HepG2 (cell line): ENCODE measurements at regions not wholly inside any gene's neighbourhood (a gene's known extent, or its start where the extent isn't known, plus 50 kb on each side); places are given as distances from the start of the nearest gene placed in this dataset.
"Not testable (repeated sequence)": the region's sequence is repeated elsewhere in the genome, so short reads cannot be mapped to it uniquely, and the experiment has no call there.

ENCODE experiments used
- ATAC-seq: fragments of 200-7000 bp; cut with Tn5 transposase; 3 replicates; pipeline ENCODE4 v1.9.1; 2020; ENCODE audit warnings: mild to moderate bottlenecking, moderate library complexity
- BruUV-seq: library from RNA; stranded (reverse); fragments of 400-500 nt; replicated peaks from 2 replicates; lab custom pipeline; 2021; lab: Mats Ljungman, UMichigan
- CTCF ChIA-PET: fragments of 300-600 bp; formaldehyde crosslinking; extraction: SDS; loops from one replicate; lab custom pipeline; 2021; ENCODE audit warnings: low total read pairs, inconsistent platforms, low intra/inter-chr PET ratio; lab: Yijun Ruan, JAX
- POLR2A ChIA-PET: fragments of 350-600 bp; sonication (Branson Sonifier 250); formaldehyde crosslinking; loops from one replicate; lab custom pipeline; 2020; ENCODE audit warnings: antibody characterized with exemption, inconsistent platforms; lab: Yijun Ruan, JAX
- DNase-seq: peaks from one replicate; pipeline ENCODE4 v3.0.0-alpha.2; 2015; ENCODE audit warnings: low spot score
- FAIRE-seq: peaks from 3 replicates; lab custom pipeline; 2011; peaks lifted over from hg19 to GRCh38; lab: Jason Lieb, UNC
- H2AFZ ChIP-seq: one replicate; pipeline ENCODE4 v1.6.1; 2011; ENCODE audit warnings: low read length, inconsistent platforms
- H3K27ac ChIP-seq: fragments of 300-600 bp; 3 replicates; pipeline ENCODE4 v1.8.0; 2011; ENCODE audit warnings: mixed run types, mild to moderate bottlenecking, mixed read lengths, low read length, inconsistent platforms; ENCODE audit not compliant: insufficient read depth; ENCODE audit errors: extremely low read length
- H3K27me3 ChIP-seq, 2 experiments: fragments of 200-600 bp in 1 of 2; 2 replicates in 1 of 2; 3 replicates in 1 of 2; pipeline versions ENCODE4 v1.6.0 to v1.8.0; 2011; ENCODE audit warnings: low read length in 2 of 2, mild to moderate bottlenecking in 2 of 2, moderate library complexity in 2 of 2, inconsistent platforms in 1 of 2; ENCODE audit not compliant: insufficient read depth in 2 of 2, control insufficient read depth in 1 of 2
- H3K36me3 ChIP-seq, 2 experiments: fragments of 200-600 bp in 1 of 2; replicated peaks in 1 of 2; 2 replicates in 1 of 2; 3 replicates in 1 of 2; pipeline versions ENCODE4 v1.5.1 to v1.8.0; 2011; ENCODE audit warnings: low read length in 2 of 2, inconsistent platforms in 1 of 2; ENCODE audit not compliant: insufficient read depth in 2 of 2, control insufficient read depth in 1 of 2
- H3K4me1 ChIP-seq: 2 replicates; pipeline ENCODE4 v1.5.1; 2012; ENCODE audit warnings: low read length, inconsistent platforms; ENCODE audit not compliant: insufficient read depth
- H3K4me2 ChIP-seq: 2 replicates; pipeline ENCODE4 v1.6.0; 2011; ENCODE audit warnings: low read depth, low read length, inconsistent platforms
- H3K4me3 ChIP-seq, 3 experiments: fragments of 200-600 bp in 1 of 3; sonication (generic), shearing (Covaris generic) in 1 of 3; replicated peaks in 1 of 3; 2 replicates each; pipeline ENCODE4 v1.5.1; 2011 to 2016; ENCODE audit warnings: low read length in 3 of 3, inconsistent platforms in 2 of 3, low read depth in 2 of 3, mild to moderate bottlenecking in 2 of 3, control low read depth in 1 of 3, mixed read lengths in 1 of 3; ENCODE audit not compliant: insufficient read depth in 1 of 3
- H3K79me2 ChIP-seq: one replicate; pipeline ENCODE4 v1.6.1; 2011; ENCODE audit warnings: low read length, inconsistent platforms; ENCODE audit not compliant: insufficient read depth
- H3K9ac ChIP-seq: 2 replicates; pipeline ENCODE4 v1.6.0; 2011; ENCODE audit warnings: mild to moderate bottlenecking, low read depth, low read length, inconsistent platforms; ENCODE audit not compliant: insufficient read depth
- H3K9me3 ChIP-seq: 2 replicates; pipeline ENCODE4 v1.5.1; 2012; ENCODE audit warnings: mild to moderate bottlenecking, low read length
- H4K20me1 ChIP-seq: 2 replicates; pipeline ENCODE4 v1.6.0; 2011; ENCODE audit warnings: inconsistent platforms, mild to moderate bottlenecking, low read length, moderate library complexity; ENCODE audit not compliant: insufficient read depth
- DPF2 ChIP-seq: sonication (generic); formaldehyde crosslinking; IDR thresholded peaks from 2 replicates; pipeline ENCODE4 v1.4.0; 2020; ENCODE audit warnings: mild to moderate bottlenecking, low read depth, missing genetic modification reagents, borderline replicate concordance
- FOXJ3 ChIP-seq: sonication (generic); formaldehyde crosslinking; IDR thresholded peaks from 2 replicates; pipeline ENCODE4 v1.4.0; 2020; ENCODE audit warnings: missing genetic modification reagents, mild to moderate bottlenecking, borderline replicate concordance
- KLF15 ChIP-seq: sonication (generic); formaldehyde crosslinking; IDR thresholded peaks from 2 replicates; pipeline ENCODE4 v1.8.1; 2023; ENCODE audit warnings: borderline replicate concordance, mild to moderate bottlenecking, inconsistent platforms, missing genetic modification reagents, mixed read lengths
- MEF2D ChIP-seq: sonication (generic); formaldehyde crosslinking; IDR thresholded peaks from 2 replicates; pipeline ENCODE4 v1.5.1; 2020; ENCODE audit warnings: mild to moderate bottlenecking, missing genetic modification reagents
- MEIS1 ChIP-seq: sonication (generic); formaldehyde crosslinking; IDR thresholded peaks from 2 replicates; pipeline ENCODE4 v1.9.0; 2021; ENCODE audit warnings: mild to moderate bottlenecking, missing genetic modification reagents, moderate library complexity, borderline replicate concordance
- PHF8 ChIP-seq: sonication (generic); formaldehyde crosslinking; IDR thresholded peaks from 2 replicates; pipeline ENCODE4 v1.5.0; 2020; ENCODE audit warnings: missing genetic modification reagents
- SOX5 ChIP-seq: IDR thresholded peaks from 2 replicates; pipeline ENCODE4 v1.6.1; 2016; ENCODE audit warnings: borderline replicate concordance
- TEAD3 ChIP-seq: optimal IDR thresholded peaks from 2 replicates; pipeline ENCODE3; 2016; ENCODE audit warnings: borderline replicate concordance
- YEATS2 ChIP-seq: sonication (generic); formaldehyde crosslinking; IDR thresholded peaks from 2 replicates; pipeline ENCODE4 v1.4.0; 2020; ENCODE audit warnings: missing genetic modification reagents, borderline replicate concordance
- WGBS: methylation state at CpG from one replicate; pipeline ENCODE4 v1.1.6; 2017; ENCODE audit warnings: low lambda C conversion rate; 5-methylcytosine and 5-hydroxymethylcytosine counted together
- in situ Hi-C: cut with HindIII; loops from 2 replicates; pipeline ENCODE4 v1.10.0; 2017; ENCODE audit warnings: low pct_unique_long_range_greater_than_20kb; ENCODE audit not compliant: extremely low pct_ligation_motif_present
- intact Hi-C: fragments of 100-400 bp; cut with micrococcal nuclease; formaldehyde crosslinking; loops from one replicate; pipeline ENCODE4 v1.10.0; 2022; ENCODE audit not compliant: unreplicated experiment
- TF ChIP-seq, protein P1 (sequence below): sonication (generic); formaldehyde crosslinking; IDR thresholded peaks from 2 replicates; pipeline ENCODE4 v1.5.1; 2020; ENCODE audit warnings: missing genetic modification reagents, mild to moderate bottlenecking, borderline replicate concordance
- TF ChIP-seq, protein P2 (sequence below): sonication (generic); formaldehyde crosslinking; conservative IDR thresholded peaks from 2 replicates; pipeline ENCODE4 v1.4.0; 2020; ENCODE audit warnings: missing genetic modification reagents
- TF ChIP-seq, protein P3 (sequence below): sonication (generic); formaldehyde crosslinking; conservative IDR thresholded peaks from 2 replicates; pipeline ENCODE4 v1.4.0; 2020; ENCODE audit warnings: missing genetic modification reagents

DNA sequence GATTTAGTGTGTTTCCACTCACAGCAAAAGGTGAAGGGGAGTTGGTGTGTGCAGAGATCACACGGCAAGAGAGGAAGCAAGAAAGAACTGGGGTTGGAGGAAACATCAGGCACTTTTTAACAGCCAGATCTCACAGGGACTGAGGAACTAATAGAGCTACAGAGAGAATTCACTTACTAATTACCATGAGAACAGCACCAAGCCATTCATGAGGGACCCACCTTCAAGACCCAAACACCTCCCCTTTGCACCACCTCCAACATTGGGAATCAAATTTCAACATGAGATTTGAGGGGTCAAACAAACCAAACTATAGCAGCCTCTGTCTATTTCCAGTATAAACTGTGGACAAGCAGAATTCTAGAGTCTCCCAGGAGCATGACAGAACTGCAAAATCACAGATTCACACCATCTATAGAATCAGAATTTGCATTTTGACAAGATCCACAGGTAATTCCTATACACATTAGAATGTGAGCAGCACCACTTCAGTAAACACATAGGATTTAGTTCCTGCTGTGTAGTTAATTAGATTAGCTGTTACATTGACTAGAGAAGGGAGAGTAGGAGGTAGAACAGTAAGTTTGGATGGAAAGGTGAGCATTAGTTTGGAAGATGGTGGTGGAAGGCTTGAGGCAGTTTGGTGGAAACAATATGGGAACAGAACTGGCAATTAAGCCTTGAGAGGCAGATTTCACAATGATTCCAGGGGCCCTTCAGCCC lies 311.7 kb downstream of the NSUN3 start:
- CTCF ChIA-PET: no interaction called here
- intact Hi-C loops: no loop called here

DNA sequence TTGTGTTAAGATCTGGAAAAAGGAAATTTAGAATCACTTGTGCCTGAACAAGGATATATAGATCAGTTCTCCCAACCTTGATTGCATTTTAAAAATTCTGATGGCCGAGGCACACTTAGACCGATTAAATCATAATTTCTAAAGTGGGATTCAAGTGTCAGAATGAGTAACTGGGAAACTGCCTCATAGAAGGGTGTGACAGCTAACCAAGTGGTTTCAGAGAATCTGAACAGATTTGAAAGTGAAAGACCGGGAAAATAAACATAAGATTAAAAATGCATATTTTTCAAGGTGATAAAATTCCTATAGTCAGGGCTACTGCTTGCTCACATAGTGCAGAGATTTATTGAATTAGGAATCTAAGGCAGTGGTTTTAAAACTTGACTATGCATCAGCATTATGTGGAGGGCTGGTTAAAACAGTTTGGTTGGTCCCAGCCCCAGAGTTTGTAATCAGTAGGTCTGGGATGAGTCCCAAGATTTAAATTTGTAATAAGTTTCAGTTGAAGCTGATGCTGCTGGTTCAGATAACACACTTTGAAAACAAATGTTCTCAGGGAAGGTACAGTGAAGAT lies 314.3 kb downstream of the NSUN3 start:
- H3K36me3 ChIP-seq, H3K9me3 ChIP-seq, H4K20me1 ChIP-seq, ATAC-seq, H3K4me1 ChIP-seq, H3K4me2 ChIP-seq, DNase-seq, FAIRE-seq, H3K27me3 ChIP-seq, H3K9ac ChIP-seq, in situ Hi-C loops, BruUV-seq, H3K4me3 ChIP-seq, CTCF ChIA-PET, POLR2A ChIA-PET, H3K79me2 ChIP-seq, intact Hi-C loops, H2AFZ ChIP-seq, H3K27ac ChIP-seq: not testable (repeated sequence)
- 0% methylated on average over 3 of the region's 3 CpGs for WGBS

More for the DNA sequence above, 311.7 kb downstream of the NSUN3 start:
- TF ChIP-seq YEATS2 (CRISPR knock-in tag) (no peak), SOX5 (no peak), MEIS1 (CRISPR knock-in tag) (no peak), MEF2D (CRISPR knock-in tag) (no peak), TEAD3 (CRISPR knock-in tag) (no peak), FOXJ3 (no peak), KLF15 (CRISPR knock-in tag) (no peak), DPF2 (CRISPR knock-in tag) (no peak), PHF8 (CRISPR knock-in tag) (no peak)
- TF ChIP-seq, protein P1, sequence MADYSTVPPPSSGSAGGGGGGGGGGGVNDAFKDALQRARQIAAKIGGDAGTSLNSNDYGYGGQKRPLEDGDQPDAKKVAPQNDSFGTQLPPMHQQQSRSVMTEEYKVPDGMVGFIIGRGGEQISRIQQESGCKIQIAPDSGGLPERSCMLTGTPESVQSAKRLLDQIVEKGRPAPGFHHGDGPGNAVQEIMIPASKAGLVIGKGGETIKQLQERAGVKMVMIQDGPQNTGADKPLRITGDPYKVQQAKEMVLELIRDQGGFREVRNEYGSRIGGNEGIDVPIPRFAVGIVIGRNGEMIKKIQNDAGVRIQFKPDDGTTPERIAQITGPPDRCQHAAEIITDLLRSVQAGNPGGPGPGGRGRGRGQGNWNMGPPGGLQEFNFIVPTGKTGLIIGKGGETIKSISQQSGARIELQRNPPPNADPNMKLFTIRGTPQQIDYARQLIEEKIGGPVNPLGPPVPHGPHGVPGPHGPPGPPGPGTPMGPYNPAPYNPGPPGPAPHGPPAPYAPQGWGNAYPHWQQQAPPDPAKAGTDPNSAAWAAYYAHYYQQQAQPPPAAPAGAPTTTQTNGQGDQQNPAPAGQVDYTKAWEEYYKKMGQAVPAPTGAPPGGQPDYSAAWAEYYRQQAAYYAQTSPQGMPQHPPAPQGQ (CRISPR knock-in tag): no peak
- TF ChIP-seq, protein P2, sequence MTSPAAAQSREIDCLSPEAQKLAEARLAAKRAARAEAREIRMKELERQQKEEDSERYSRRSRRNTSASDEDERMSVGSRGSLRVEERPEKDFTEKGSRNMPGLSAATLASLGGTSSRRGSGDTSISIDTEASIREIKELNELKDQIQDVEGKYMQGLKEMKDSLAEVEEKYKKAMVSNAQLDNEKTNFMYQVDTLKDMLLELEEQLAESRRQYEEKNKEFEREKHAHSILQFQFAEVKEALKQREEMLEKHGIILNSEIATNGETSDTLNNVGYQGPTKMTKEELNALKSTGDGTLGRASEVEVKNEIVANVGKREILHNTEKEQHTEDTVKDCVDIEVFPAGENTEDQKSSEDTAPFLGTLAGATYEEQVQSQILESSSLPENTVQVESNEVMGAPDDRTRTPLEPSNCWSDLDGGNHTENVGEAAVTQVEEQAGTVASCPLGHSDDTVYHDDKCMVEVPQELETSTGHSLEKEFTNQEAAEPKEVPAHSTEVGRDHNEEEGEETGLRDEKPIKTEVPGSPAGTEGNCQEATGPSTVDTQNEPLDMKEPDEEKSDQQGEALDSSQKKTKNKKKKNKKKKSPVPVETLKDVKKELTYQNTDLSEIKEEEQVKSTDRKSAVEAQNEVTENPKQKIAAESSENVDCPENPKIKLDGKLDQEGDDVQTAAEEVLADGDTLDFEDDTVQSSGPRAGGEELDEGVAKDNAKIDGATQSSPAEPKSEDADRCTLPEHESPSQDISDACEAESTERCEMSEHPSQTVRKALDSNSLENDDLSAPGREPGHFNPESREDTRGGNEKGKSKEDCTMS: no peak
- TF ChIP-seq, protein P3, sequence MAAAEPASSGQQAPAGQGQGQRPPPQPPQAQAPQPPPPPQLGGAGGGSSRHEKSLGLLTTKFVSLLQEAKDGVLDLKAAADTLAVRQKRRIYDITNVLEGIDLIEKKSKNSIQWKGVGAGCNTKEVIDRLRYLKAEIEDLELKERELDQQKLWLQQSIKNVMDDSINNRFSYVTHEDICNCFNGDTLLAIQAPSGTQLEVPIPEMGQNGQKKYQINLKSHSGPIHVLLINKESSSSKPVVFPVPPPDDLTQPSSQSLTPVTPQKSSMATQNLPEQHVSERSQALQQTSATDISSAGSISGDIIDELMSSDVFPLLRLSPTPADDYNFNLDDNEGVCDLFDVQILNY (CRISPR knock-in tag): no peak
- in situ Hi-C loops: no loop called here
- Histone ChIP-seq H3K27me3 (no peaks in the 10 kb centered on the region; a peak in 1 of 5 replicates), H3K4me1 (no peaks in the 10 kb centered on the region), H4K20me1 (no peaks in the 10 kb centered on the region), H3K4me3 (no peak overlapping the region), H3K36me3 (no peaks in the 10 kb centered on the region), H3K27ac (no peak overlapping the region), H3K79me2 (no peaks in the 10 kb centered on the region), H3K9ac (no peak overlapping the region), H3K4me2 (no peak overlapping the region), H2AFZ (no peak overlapping the region), H3K9me3 (no peaks in the 10 kb centered on the region)
- FAIRE-seq (no peak), DNase-seq (no peak), ATAC-seq (no peak)
- BruUV-seq: no TSS peak
- WGBS: 0% methylated on average over 1 of the region's 1 CpG
- POLR2A ChIA-PET: no interaction called here
